Uterus (tissue), 3 donors: ENCODE measurements at regions not wholly inside any gene's neighbourhood (a gene's known extent, or its start where the extent isn't known, plus 50 kb on each side); places are given as distances from the start of the nearest gene placed in this dataset.

Experiments
- DNase-seq, 2 donors: peaks; one replicate each; pipeline ENCODE4 v3.0.0-alpha.2; 2019 to 2020
- H3K27ac ChIP-seq, 2 donors: fragments of 200-600 bp; sonication (generic); 1 replicate in 1 of 2; 2 replicates in 1 of 2; pipeline ENCODE4 v1.5.1; 2016 to 2018
- H3K27me3 ChIP-seq, 2 donors: fragments of 200-600 bp; sonication (generic); one replicate each; pipeline ENCODE4 v1.5.1; 2018 to 2019; ENCODE audit warnings: control low read depth in 1 of 2
- H3K36me3 ChIP-seq, 2 donors: fragments of 200-600 bp; sonication (generic); one replicate each; pipeline ENCODE4 v1.5.1; 2019; ENCODE audit warnings: control low read depth in 1 of 2
- H3K4me1 ChIP-seq, 2 donors: fragments of 200-600 bp; sonication (generic); one replicate each; pipeline ENCODE4 v1.5.1; 2018 to 2019; ENCODE audit warnings: control low read depth in 1 of 2
- H3K4me3 ChIP-seq, 2 donors: fragments of 200-600 bp; sonication (generic); 1 replicate in 1 of 2; 2 replicates in 1 of 2; pipeline ENCODE4 v1.5.1; 2018 to 2019; ENCODE audit warnings: mild to moderate bottlenecking in 1 of 2
- H3K9me3 ChIP-seq, 2 donors: fragments of 200-600 bp; sonication (generic); one replicate each; pipeline ENCODE4 v1.5.1; 2019; ENCODE audit warnings: control low read depth in 1 of 2
- CTCF ChIP-seq, 4 experiments: fragments of 200-600 bp in 2 of 4; fragments of 450-650 bp in 2 of 4; sonication (generic) in 2 of 4; IDR thresholded peaks; one replicate each; pipeline ENCODE4 v1.5.1; 2016 to 2019; ENCODE audit warnings: antibody characterized with exemption in 4 of 4, mild to moderate bottlenecking in 2 of 4, moderate library complexity in 1 of 4
- POLR2A ChIP-seq, 2 donors: fragments of 450-650 bp; IDR thresholded peaks; one replicate each; pipeline ENCODE4 v1.6.1; 2016; ENCODE audit warnings: antibody characterized with exemption in 2 of 2, mild to moderate bottlenecking in 1 of 2, moderate library complexity in 1 of 2
- intact Hi-C: fragments of 100-400 bp; cut with DNase I; formaldehyde crosslinking; loops from one replicate; pipeline ENCODE4 v1.15.1; 2023; ENCODE audit warnings: low total_unique reads
- donor health status: DM: yes; HTN: yes; CAD: no.

GRCh38 chr10:113300617-113301016, 252.2 kb upstream of the HABP2 start:
- H3K9me3 ChIP-seq: no peaks in the 10 kb centered on the region
- intact Hi-C loops: no loop called here
- H3K36me3 ChIP-seq: no peaks in the 10 kb centered on the region
- DNase-seq: no peak
- TF ChIP-seq POLR2A (IDR thresholded peaks at IDR 0.05): no peak
- TF ChIP-seq CTCF (IDR thresholded peaks at IDR 0.05): no peak
- no peak overlapping the region for H3K4me3 ChIP-seq
- no peaks in the 10 kb centered on the region for H3K27me3 ChIP-seq
- H3K4me1 ChIP-seq: no peaks in the 10 kb centered on the region
- no peak overlapping the region for H3K27ac ChIP-seq

- Histone ChIP-seq H3K9me3 (no peaks in the 10 kb centered on the region), H3K27me3 (no peaks in the 10 kb centered on the region), H3K36me3 (no peaks in the 10 kb centered on the region), H3K27ac (no peak overlapping the region), H3K4me1 (no peaks in the 10 kb centered on the region), H3K4me3 (no peak overlapping the region)
- DNase-seq: no peak
- TF ChIP-seq POLR2A (IDR thresholded peaks at IDR 0.05) (no peak), CTCF (IDR thresholded peaks at IDR 0.05) (no peak)
- intact Hi-C loops: no loop called here
These were observed 251.4 kb upstream of the HABP2 start for GRCh38 chr10:113301342-113301984.

GRCh38 chr10:113302062-113302461, 250.8 kb upstream of the HABP2 start:
- Histone ChIP-seq H3K36me3 (no peaks in the 10 kb centered on the region), H3K4me1 (no peaks in the 10 kb centered on the region), H3K4me3 (no peak overlapping the region), H3K27me3 (no peaks in the 10 kb centered on the region), H3K9me3 (no peaks in the 10 kb centered on the region), H3K27ac (no peak overlapping the region)
- DNase-seq: no peak
- intact Hi-C loops: no loop called here
- TF ChIP-seq POLR2A (IDR thresholded peaks at IDR 0.05): no peak
- TF ChIP-seq CTCF (IDR thresholded peaks at IDR 0.05): no peak

- no peaks in the 10 kb centered on the region for H3K36me3 ChIP-seq
- intact Hi-C loops: no loop called here
- H3K27ac ChIP-seq: no peak overlapping the region
- TF ChIP-seq POLR2A (IDR thresholded peaks at IDR 0.05): no peak
- no peak for TF ChIP-seq CTCF (IDR thresholded peaks at IDR 0.05)
- no peak overlapping the region for H3K4me3 ChIP-seq
- no peaks in the 10 kb centered on the region for H3K9me3 ChIP-seq
- no peaks in the 10 kb centered on the region for H3K4me1 ChIP-seq
- H3K27me3 ChIP-seq: no peaks in the 10 kb centered on the region
- DNase-seq: no peak
These were observed 249.2 kb upstream of the HABP2 start for GRCh38 chr10:113303544-113304146.

GRCh38 chr10:113304726-113305125, 248.1 kb upstream of the HABP2 start:
- intact Hi-C loops: no loop called here
- TF ChIP-seq POLR2A (IDR thresholded peaks at IDR 0.05): no peak
- no peak for TF ChIP-seq CTCF (IDR thresholded peaks at IDR 0.05)
- Histone ChIP-seq H3K27ac (no peak overlapping the region), H3K36me3 (no peaks in the 10 kb centered on the region), H3K27me3 (no peaks in the 10 kb centered on the region), H3K9me3 (no peaks in the 10 kb centered on the region), H3K4me3 (no peak overlapping the region), H3K4me1 (no peaks in the 10 kb centered on the region)
- no peak for DNase-seq
